GM19240 (cell line): ENCODE measurements at regions not wholly inside any gene's neighbourhood (a gene's known extent, or its start where the extent isn't known, plus 50 kb on each side); places are given as distances from the start of the nearest gene placed in this dataset.

ENCODE experiments used
- DNase-seq: peaks from one replicate; pipeline ENCODE4 v3.0.0; 2011; ENCODE audit warnings: low spot score; ENCODE audit not compliant: insufficient read length

DNA sequence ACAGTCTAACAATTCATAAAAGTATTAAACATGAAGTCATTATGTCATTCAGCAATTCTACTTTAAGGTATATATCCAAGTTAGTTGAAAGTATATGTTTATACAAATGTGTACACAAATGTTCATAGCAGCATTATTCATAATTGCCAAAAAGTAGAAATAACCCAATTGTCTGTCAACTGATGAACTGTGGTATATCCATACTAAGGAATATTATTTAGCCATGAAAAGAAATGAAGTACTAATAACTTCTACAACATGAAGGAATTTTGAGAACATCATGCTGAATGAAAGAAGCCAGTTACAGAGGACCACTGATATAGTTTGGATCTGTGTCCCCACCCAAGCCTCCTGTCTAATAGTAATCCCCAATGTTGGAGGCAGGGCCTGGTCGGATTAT is 224.3 kb downstream of the SPATA31D1 start:
- DNase-seq: no peak

DNA sequence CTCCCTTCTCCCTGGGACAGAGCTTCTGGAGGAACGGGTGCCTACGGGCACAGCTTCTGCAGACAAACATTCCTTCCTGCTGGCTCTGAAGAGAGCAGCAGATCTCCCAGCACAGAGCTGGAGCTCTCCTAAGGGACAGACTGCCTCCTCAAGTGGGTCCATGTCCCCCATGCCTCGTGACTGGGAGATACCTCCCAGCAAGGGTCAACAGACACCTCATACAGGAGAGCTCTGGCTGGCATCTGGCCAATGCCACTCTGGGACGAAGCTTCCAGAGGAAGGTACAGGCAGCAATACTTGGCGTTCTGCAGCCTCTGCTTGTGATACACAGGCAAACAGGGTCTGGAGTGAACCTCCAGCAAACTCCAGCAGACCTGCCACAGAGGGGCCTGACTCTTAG is 227.9 kb downstream of the SPATA31D1 start:
- DNase-seq: no peak

DNA sequence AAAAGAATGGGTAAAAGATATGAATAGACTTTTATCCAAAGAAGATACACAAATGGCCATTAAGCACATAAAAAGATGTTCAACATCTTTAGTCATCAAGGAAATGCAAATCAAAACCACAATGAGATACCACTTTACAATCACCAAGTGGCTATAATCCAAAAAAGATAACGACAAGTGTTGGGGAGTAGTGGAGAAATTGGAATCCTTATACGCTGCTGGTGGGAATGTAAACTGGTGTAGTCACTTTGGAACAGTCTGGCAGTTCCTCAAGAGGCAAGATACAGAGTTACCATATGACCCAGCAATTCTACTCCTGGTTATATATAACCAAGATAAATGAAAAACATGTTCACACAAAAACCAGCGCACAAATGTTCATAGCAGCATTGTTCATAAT is 234.9 kb downstream of the SPATA31D1 start:
- no peak for DNase-seq

DNA sequence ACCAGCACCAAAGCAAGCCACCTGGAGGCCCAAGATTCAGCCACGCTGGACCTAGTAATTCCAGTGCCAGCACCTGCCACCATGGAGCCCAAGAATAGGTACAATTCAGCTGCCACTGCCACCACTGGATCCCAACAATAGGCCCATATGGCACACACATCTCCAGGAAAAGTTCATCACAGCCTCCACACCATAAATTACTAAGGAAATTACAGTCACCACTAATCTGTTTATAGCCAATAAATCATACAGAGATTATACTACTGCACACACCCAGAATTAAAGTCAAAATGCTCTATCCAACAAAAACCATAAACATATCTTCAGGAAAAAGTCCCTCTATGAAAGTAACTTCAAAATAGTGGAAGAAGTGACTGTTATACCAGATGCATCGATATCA is 242.8 kb downstream of the SPATA31D1 start:
- no peak for DNase-seq

DNA sequence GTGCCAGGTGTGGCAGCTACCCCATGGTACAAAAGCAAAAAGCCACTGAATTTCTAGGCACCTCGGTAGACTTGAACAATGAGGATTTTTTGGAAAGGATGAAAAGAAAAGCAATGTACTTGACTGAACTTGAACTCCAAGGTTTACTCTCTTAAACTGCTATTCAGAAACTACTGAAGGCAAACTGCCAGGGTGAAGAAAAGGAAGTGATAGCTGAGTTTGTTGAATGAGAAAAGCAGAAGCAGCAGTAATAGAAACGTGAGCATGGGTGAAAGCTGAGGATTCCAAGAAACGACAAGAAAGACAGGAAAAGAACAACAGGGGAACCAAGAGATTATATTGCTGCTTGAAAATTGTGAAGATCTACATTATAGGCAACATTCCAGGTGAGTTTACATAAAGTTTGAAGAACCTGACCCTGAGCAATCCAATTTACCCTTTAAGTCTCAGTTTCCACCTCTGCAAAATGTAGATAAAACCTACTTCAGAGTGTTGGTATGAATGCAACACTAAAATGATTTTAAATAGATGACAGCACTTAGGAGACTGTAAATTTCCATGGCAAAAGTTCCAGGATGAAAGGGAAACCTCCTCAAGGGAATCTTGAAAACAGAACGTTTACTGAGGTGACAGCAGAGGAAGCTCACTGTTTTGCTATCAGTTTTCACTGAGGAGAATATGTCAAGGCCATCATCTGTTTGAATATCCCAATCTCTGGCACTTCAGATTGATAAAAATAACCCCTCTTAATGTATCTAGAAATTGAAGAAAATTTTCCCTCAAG is 245.8 kb downstream of the SPATA31D1 start:
- no peak for DNase-seq

DNA sequence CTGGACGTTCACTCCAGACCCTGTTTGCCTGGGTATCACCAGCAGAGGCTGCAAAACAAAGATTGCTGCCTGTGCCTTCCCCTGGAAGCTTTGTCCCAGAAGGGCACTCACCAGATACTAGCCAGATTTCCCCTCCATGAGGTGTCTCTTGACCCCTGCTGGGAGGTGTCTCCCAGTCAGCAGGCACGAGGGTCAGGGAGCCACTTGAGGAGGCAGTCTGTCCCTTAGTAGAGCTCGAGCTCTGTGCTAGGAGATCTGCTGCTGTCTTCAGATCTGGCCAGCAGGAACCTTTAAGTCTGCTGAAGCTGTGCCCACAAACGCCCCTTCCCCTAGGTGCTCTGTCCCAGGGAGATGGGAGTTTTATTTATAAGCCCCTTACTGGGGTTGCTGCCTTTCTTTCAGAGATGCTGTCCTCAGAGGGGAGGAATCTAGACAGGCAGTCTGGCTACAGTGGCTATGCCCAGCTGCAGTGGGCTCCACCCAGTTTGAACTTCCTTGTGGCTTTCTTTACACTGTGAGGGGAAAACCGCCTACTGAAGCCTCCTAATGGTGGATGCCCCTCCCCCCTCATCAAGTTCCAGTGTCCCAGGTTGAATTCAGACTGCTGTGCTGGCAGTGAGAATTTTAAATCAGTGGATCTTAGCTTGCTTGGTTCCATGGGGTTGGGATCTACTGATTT is 253.9 kb downstream of the SPATA31D1 start:
- no peak for DNase-seq

DNA sequence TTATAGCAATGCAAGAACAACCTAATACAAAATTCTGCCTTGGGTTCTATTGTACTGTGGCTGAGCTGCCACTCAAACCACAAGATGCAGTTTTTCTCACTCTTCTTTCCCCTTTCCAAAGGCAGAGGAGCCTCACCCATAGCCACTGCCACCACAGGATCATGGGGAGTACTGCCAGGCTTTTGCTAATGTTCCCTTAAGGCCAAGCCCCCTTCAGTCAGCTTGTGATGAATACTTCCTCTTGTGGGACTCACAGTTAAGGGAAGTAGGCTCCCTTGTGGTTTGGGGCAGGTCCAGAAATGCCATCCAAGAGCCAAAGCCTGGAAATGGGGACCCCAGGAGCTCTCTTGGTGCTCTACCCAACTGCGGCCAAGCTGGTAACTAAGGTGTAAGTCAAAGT is 258.7 kb downstream of the SPATA31D1 start:
- no peak for DNase-seq

DNA sequence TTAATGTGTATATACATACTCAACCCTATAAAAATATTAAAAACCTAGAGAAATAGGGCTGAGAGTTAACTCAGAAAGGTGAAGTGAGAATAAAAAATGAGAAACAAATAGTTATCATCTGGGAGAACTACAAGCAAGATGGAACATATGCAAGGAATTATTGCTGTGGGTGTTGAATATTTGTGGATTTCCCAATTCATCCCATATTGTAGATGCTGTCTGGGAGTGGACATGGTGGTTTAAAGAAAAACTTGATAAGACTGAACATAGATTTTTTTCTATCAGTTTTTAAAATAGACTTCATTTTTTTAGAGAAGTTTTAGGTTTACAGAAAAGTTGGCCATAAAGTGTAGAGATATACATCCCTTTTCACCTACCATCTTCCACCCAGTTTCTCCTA is 263.5 kb downstream of the SPATA31D1 start:
- DNase-seq: no peak

DNA sequence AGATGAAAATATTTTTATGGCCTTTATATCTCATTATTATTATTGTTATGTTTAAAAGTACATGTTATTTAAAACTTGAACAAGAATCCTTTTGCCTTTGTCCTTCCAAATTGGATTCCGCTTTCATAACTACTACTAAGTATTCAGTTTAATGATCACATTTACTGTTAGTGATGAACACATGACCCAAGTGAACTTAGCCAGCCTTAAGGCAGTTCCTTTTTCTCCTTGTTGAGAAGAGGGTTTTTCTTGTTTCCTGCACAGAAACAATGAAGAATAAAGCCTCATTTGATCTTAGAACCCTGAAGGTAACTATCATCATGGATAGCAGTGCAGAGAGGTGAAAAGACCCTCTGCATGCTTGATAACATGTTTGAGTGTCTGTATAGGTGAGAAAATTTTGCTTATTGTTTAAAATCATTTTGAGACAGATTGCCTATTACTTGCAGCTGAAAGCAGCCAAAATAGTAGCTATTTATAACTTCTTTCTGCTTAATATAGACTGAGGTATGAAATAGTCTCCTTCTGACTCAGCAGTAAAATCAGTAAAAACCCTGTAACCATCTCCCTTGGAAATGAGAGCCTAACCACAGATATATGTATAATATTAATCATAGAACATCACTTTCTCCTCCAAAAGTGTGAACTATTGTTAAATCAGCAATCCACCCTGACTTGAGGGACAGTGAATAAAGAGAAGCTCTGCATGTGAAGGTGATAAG is 266.2 kb downstream of the SPATA31D1 start:
- DNase-seq: no peak

DNA sequence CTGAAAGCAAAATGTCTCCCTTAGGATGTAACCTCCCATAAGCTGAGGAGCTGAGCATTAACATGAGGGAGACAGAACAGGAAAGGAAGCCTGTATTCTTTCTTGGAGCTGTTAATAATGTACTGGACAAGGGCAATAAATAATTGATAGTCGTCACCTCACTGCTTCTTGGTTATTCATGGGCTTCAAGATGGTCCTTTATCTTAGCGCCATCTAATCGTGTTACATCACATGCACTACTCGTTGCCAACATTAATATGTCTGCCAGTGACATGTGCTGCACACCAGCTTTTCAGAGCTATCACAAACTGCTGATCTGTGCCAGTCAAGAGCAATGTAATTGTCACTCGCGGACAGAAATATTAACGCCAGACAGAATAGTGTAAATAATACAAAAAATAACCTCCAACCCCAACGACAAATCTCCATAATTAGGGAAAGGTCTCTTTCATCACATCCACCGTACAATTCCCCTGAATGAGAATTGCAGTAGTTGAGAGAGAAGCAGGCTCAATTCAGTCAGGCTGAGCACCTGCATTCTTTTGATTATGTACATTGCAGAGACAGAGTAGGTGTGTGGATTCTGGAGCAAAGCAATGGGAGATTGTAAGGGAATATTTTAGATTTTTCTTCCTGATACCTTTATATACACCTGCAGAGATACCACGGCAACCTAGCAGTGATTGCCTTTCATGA is 267.1 kb downstream of the SPATA31D1 start:
- no peak for DNase-seq

DNA sequence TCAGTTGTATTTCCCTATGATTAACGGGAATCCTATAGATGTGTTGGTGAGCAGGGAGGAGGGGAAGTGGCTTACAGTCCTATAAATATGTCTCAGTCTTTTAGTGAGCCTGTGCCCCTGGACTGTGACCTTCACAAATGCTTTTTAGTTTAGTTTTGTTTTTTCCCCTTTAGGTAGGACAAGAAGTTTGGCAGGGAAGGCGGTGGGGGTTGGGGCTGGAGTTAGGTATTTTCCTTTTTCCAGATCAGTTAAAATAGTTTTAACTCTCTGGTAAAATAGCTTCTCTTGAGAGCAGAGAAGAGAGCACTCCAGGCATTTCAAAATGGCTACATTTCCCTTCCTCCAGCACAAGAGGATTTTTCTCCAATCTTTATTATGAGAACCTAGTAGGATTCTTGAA is 272.1 kb downstream of the SPATA31D1 start:
- no peak for DNase-seq

DNA sequence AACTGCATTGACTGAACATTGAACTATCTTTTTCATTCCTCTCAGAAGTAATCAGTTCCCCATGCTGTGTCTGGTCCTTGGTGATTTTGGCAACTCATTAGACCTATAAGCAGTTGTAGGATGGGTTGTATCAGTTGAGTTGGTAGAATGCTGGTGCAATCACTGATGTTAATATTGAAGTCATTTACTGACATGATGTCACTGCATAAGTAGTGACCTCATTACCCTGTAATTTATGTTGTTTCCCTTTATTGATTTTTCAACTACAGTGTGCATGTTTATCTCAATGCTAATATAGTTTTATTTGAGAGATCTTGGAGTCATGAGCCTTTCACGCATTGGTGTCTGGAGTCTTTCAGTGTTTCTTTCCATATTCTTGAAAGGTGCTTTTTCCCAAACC is 275.0 kb downstream of the SPATA31D1 start:
- no peak for DNase-seq

DNA sequence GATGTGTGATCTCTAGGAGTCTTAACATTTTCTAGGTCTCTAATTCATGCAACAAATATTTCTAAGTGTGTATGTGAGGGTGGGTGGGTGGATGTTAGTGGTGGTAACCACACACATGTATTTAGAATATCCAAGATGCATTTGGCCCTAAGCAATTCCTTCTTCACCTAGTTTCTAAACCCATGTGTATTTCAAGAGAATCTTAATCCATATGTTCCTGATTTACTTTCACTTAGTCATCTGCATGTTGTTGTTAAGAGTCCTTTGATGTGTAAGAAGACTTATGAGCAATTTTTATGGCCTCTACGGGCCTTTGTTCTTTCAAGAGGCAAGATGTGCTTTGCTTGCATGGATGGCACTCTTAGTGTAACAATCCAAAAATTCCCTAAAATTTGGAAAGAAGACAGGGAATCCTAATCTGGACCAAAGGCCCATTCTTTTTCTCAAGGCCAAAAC is 282.6 kb downstream of the SPATA31D1 start:
- no peak for DNase-seq

DNA sequence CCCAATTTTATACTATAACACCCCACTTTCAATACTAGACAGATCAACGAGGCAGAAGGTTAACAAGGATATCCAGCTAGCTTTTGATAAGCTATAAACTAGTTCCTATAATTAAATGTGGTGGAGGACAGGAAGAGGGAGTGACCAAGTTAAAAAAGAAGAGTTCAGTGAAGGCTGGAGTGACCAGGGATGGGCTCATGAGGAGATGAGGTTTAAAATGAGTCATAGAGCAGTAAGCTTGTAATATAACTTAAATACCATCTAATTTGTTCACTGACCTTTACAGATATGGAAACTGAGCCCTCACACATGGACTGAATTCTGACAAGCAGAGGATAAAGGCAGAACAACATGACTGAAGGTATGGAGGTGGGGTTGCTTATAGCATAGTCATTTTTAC is 284.5 kb downstream of the SPATA31D1 start:
- no peak for DNase-seq

DNA sequence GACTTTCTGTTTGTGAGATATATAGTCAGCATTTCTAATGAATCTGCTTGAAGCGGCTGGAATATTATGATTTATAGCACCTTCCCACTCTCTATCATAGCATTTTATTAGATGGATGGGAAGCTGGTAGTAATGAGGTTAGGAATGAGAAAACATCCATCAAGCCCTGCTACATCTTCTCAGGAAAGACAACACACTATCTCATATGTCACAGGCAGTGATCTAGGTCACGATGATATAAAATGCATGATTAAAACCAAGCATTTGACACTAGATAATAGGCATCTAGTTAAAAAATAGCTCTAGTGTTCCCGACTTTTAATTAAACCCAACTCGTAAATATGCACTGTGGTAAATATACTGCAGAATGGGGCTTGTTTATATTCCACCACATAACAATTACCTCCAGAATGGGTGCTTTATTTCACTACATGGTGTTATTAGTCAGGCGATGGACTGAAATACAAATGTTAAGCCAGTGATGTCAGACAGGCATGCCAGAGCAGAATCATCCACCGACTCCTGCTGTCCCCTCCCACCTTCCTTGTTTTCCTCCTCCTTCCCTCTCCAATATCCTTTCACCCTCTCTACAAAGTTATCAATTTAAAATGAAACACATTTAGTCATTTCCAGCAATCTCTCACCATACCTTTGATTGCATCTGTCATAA is 286.8 kb downstream of the SPATA31D1 start:
- no peak for DNase-seq

DNA sequence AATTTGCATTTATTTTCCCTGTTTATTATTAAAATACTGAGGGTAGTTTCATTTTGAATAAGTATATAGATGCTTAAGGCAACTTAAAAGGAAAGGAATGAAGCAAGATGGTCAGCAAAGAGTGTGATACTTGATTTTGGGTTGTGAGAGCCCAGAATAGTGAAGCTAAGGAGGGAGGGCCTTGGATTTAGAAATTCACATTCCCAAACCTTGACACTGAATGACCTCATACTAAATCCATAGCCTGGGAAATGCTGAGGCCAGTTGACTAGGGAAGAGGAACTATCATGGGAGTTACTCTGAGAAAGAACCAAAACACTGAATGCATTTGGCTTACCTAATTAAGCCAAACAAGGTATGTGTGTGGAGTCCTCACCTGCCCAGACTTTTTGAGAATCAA is 292.5 kb downstream of the SPATA31D1 start:
- no peak for DNase-seq

DNA sequence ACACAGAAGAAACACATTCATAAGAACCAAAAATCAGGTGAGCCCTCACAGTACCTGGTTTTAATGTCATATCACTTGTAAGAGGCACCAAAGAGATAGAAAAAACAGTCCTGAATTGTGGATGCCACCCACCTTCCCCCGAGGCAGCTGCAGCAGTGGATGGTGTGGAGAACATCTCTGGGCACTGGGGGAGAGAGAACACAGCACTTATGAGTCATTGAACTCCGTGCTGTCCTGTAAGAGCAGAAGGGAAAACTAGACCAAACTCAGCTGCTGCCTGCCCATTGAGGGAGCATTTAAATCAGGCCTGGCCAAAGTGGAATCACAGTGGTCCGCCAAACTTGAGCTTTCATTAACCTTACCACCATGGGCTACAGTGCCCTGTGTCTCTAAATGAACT is 296.2 kb downstream of the SPATA31D1 start:
- no peak for DNase-seq

DNA sequence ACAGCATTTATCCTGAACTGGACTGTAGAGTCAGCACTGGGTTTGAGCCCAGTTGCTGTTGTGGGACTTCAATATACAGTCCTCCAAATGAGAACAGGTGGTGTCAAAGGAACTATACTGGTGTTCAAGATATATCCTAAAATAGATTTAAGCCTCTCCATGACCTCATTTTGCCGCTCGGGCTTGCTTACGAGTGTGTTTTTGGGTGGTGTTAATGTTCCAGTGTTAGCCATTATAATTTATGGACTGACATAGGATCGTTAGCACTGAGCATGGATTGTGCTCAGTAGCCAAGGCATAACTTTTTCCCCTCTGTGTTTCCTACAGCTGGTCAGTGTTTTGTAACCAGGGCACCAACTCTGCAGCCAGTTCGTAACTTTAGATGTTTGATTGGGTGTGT is 306.6 kb downstream of the SPATA31D1 start:
- no peak for DNase-seq

DNA sequence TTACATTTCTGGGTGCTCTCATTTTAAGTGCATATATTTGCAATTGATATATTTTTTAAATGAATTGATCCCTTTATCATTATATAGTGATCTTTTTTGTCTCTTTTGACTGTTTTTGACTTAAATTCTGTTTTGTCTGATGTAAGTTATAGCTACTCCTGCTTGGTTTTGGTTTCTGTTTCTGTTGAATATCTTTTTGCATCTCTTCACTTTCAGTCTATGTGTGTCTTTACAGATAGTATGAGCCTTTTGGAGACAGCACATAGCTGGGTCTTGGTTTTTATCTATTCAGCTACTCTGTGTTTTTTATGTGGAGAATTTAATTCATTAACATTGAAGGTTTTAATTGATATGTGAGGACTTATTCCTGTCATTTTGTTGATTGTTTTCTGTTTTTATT is 311.3 kb downstream of the SPATA31D1 start:
- DNase-seq: no peak

DNA sequence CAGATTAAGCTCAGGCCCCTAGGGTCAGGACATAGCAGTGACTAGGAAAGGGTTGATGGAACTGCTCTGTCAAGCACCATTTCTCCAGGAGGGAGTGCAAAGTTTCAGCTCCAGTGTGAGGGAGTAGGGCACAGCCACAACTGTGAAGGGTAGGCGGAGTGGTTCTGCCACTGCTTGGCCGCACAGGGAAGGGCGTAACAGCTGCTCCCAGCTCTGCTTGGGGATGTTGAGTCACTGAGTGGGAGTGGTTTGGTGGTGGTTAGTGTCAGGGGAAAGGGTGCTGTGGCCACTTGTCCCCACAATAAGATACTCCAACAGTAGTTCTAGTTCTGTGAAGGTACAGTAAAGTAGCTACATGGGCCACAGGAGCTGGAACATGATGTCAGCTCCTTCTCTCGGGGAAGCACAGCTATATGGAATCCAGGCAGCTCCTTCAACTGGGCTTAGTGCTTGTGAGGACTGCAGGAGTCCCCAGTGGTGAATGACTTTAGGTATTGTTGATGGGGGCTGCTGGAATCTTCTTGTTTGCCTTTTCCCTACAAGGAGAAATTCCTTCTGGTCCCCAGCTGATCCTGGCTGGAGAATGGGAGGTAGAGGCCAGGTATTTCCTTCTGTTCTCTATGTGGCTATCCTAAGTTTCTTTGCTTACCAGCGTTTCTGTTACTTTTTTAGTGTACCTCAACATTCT is 314.5 kb downstream of the SPATA31D1 start:
- DNase-seq: no peak

DNA sequence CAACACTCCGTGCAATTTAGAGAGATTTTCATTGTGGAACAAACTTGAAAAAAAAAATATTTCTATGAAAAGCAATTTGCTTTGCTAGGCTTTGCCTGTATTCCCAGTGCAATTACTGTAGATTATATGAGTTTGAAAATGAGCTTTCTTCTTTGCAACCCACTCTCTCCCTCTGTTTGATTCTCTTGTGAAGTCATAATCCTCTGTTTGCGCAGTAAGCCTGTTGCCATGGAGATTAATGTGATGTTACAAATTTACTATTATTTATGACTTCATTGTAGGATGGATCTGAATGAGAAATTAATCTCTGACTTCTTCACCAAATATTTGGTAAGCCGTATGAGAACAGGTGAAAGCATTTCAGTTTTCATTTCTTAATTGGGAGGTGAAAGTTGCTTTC is 320.3 kb downstream of the SPATA31D1 start:
- no peak for DNase-seq
